ENCODE measurements at regions not wholly inside any gene's neighbourhood (a gene's known extent, or its start where the extent isn't known, plus 50 kb on each side); places are given as distances from the start of the nearest gene placed in this dataset.

GRCh38 chr6:169111203-169111602 lies 142.4 kb downstream of the THBS2 start:
- Histone ChIP-seq H3K9me3 (no peaks in the 10 kb centered on the region), H3K27me3 (replicated peaks; ENCODE audit: insufficient read depth) (no peaks in the 10 kb centered on the region), H3K4me1 (ENCODE audit: control insufficient read depth in 1 of 2, low read depth in 2 of 2) (no peaks in the 10 kb centered on the region), H3K36me3 (no peaks in the 10 kb centered on the region), H3K27ac (no peak overlapping the region), H3K4me3 (no peak overlapping the region)
- no peak for DNase-seq (ENCODE audit: low spot score)
- no peak for TF ChIP-seq CTCF (IDR thresholded peaks at IDR 0.05)
- no peak for ATAC-seq (ENCODE audit: insufficient number of reproducible peaks, low FRiP score, low read depth)

GRCh38 chr6:169109411-169110220 lies 144.0 kb downstream of the THBS2 start:
- no peak for TF ChIP-seq CTCF (IDR thresholded peaks at IDR 0.05)
- no peaks in the 10 kb centered on the region for H3K9me3 ChIP-seq
- no peak for ATAC-seq (ENCODE audit: insufficient number of reproducible peaks, low FRiP score, low read depth)
- no peak for DNase-seq (ENCODE audit: low spot score)
- H3K27me3 ChIP-seq (replicated peaks; ENCODE audit: insufficient read depth): no peaks in the 10 kb centered on the region
- H3K27ac ChIP-seq: no peak overlapping the region
- H3K36me3 ChIP-seq: no peaks in the 10 kb centered on the region
- H3K4me3 ChIP-seq: no peak overlapping the region
- H3K4me1 ChIP-seq (ENCODE audit: control insufficient read depth in 1 of 2, low read depth in 2 of 2): no peaks in the 10 kb centered on the region

- Histone ChIP-seq H3K9me3 (no peaks in the 10 kb centered on the region), H3K4me1 (ENCODE audit: control insufficient read depth in 1 of 2, low read depth in 2 of 2) (no peaks in the 10 kb centered on the region), H3K27me3 (replicated peaks; ENCODE audit: insufficient read depth) (no peaks in the 10 kb centered on the region), H3K27ac (no peak overlapping the region), H3K4me3 (no peak overlapping the region), H3K36me3 (no peaks in the 10 kb centered on the region)
- no peak for TF ChIP-seq CTCF (IDR thresholded peaks at IDR 0.05)
- ATAC-seq (ENCODE audit: insufficient number of reproducible peaks, low FRiP score, low read depth) (no peak), DNase-seq (ENCODE audit: low spot score) (no peak)
Observed at GRCh38 chr6:169108753-169109152, 144.9 kb downstream of the THBS2 start.

- ATAC-seq (ENCODE audit: insufficient number of reproducible peaks, low FRiP score, low read depth): no peak
- Histone ChIP-seq H3K36me3 (no peaks in the 10 kb centered on the region), H3K27ac (no peak overlapping the region), H3K9me3 (no peaks in the 10 kb centered on the region), H3K4me1 (ENCODE audit: control insufficient read depth in 1 of 2, low read depth in 2 of 2) (no peaks in the 10 kb centered on the region), H3K4me3 (no peak overlapping the region), H3K27me3 (replicated peaks; ENCODE audit: insufficient read depth) (no peaks in the 10 kb centered on the region)
- TF ChIP-seq CTCF (IDR thresholded peaks at IDR 0.05): no peak
- no peak for DNase-seq (ENCODE audit: low spot score)
Observed at GRCh38 chr6:169106176-169106575, 147.5 kb downstream of the THBS2 start.

DNA sequence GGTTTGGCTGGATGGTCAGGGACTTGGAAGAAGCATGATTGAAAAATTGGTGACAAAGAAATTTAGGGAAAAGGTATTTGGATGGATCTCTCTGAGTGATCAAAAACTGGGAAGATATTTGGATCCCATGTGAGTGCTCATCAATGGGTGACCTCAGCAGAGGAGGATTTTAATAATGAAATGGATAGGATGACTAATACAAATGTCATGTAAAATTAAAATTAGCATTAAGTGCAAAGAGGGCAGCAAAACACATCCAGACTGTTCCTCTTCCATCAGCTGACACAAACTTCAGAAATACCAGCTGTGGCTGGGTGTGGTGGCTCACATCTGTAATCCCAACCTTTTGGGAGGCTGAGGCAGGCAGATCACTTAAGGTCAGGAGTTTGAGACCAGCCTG lies 151.7 kb downstream of the THBS2 start:
- no peaks in the 10 kb centered on the region for H3K36me3 ChIP-seq
- no peak overlapping the region for H3K27ac ChIP-seq
- H3K27me3 ChIP-seq (replicated peaks; ENCODE audit: insufficient read depth): no peaks in the 10 kb centered on the region
- no peaks in the 10 kb centered on the region for H3K4me1 ChIP-seq (ENCODE audit: control insufficient read depth in 1 of 2, low read depth in 2 of 2)
- ATAC-seq (ENCODE audit: insufficient number of reproducible peaks, low FRiP score, low read depth) (no peak), DNase-seq (ENCODE audit: low spot score) (no peak)
- H3K9me3 ChIP-seq: no peaks in the 10 kb centered on the region
- H3K4me3 ChIP-seq: no peak overlapping the region
- TF ChIP-seq CTCF (IDR thresholded peaks at IDR 0.05): no peak

All from thoracic aorta (tissue), 2 donors.